G401 (cell line): ENCODE measurements at regions not wholly inside any gene's neighbourhood (a gene's known extent, or its start where the extent isn't known, plus 50 kb on each side); places are given as distances from the start of the nearest gene placed in this dataset.

ENCODE experiments used
- DNase-seq: peaks from one replicate; pipeline ENCODE4 v3.0.0-alpha.2; 2015; ENCODE audit warnings: low spot score
- in situ Hi-C: cut with HindIII; loops from 2 replicates; pipeline ENCODE4 v1.10.0; 2016; ENCODE audit warnings: low sequenced_read_pairs, mixed read lengths

- in situ Hi-C loops: no loop called here
- no peak for DNase-seq
These were observed 118.4 kb upstream of the SLC7A1 start for GRCh38 chr13:29713839-29714238.

- no peak for DNase-seq
- in situ Hi-C loops: no loop called here
These were observed 116.3 kb upstream of the SLC7A1 start for GRCh38 chr13:29711776-29712175.

GRCh38 chr13:29710511-29710910 is 115.0 kb upstream of the SLC7A1 start:
- in situ Hi-C loops: no loop called here
- no peak for DNase-seq

- in situ Hi-C loops: no loop called here
- DNase-seq: no peak
These were observed 114.0 kb upstream of the SLC7A1 start for GRCh38 chr13:29709407-29710069.

- peak; percentile 3 for DNase-seq
- in situ Hi-C loops: no loop called here
These were observed 112.5 kb upstream of the SLC7A1 start for GRCh38 chr13:29707876-29708543.

- no peak for DNase-seq
- in situ Hi-C loops: no loop called here
These were observed 111.4 kb upstream of the SLC7A1 start for GRCh38 chr13:29706923-29707322.

GRCh38 chr13:29704648-29705047 is 109.2 kb upstream of the SLC7A1 start:
- in situ Hi-C loops: no loop called here
- no peak for DNase-seq

GRCh38 chr13:29703421-29703820 is 107.9 kb upstream of the SLC7A1 start:
- in situ Hi-C loops: no loop called here
- no peak for DNase-seq

- in situ Hi-C loops: no loop called here
These were observed 107.4 kb upstream of the SLC7A1 start for GRCh38 chr13:29702912-29703351.

GRCh38 chr13:29698106-29698505 is 102.6 kb upstream of the SLC7A1 start:
- in situ Hi-C loops: no loop called here
- DNase-seq: no peak

More at GRCh38 chr13:29702912-29703351, 107.4 kb upstream of the SLC7A1 start:
- no peak for DNase-seq

GRCh38 chr13:29696606-29697005 is 101.1 kb upstream of the SLC7A1 start:
- DNase-seq: no peak
- in situ Hi-C loops: no loop called here

GRCh38 chr13:29693275-29693945 is 97.9 kb upstream of the SLC7A1 start:
- in situ Hi-C loops: no loop called here
- DNase-seq: peak; percentile 12

GRCh38 chr13:29689548-29689947 is 94.1 kb upstream of the SLC7A1 start:
- no peak for DNase-seq
- in situ Hi-C loops: no loop called here

GRCh38 chr13:29688193-29688592 is 92.7 kb upstream of the SLC7A1 start:
- in situ Hi-C loops: no loop called here
- no peak for DNase-seq

- in situ Hi-C loops: no loop called here
- no peak for DNase-seq
These were observed 89.0 kb upstream of the SLC7A1 start for GRCh38 chr13:29684441-29684840.

- in situ Hi-C loops: no loop called here
- no peak for DNase-seq
These were observed 87.6 kb upstream of the SLC7A1 start for GRCh38 chr13:29683041-29683440.

- no peak for DNase-seq
- in situ Hi-C loops: no loop called here
These were observed 86.4 kb upstream of the SLC7A1 start for GRCh38 chr13:29681864-29682263.

GRCh38 chr13:29679396-29680053 is 84.0 kb upstream of the SLC7A1 start:
- in situ Hi-C loops: no loop called here
- no peak for DNase-seq

GRCh38 chr13:29677627-29678026 is 82.1 kb upstream of the SLC7A1 start:
- no peak for DNase-seq
- in situ Hi-C loops: no loop called here

GRCh38 chr13:29676941-29677452 is 81.5 kb upstream of the SLC7A1 start:
- in situ Hi-C loops: no loop called here
- DNase-seq: peak; percentile 14
